CD4-positive, alpha-beta T cell (primary cell): ENCODE measurements at regions not wholly inside any gene's neighbourhood (a gene's known extent, or its start where the extent isn't known, plus 50 kb on each side); places are given as distances from the start of the nearest gene placed in this dataset.

Experiments
- ATAC-seq: fragments of 200-7000 bp; cut with Tn5 transposase; one replicate; pipeline ENCODE4 v1.10.0; 2022; ENCODE audit warnings: mild to moderate bottlenecking; ENCODE audit not compliant: poor library complexity
- CTCF ChIA-PET: fragments of 350-600 bp; sonication (Branson Sonifier 250); formaldehyde crosslinking; loops from one replicate; lab custom pipeline; 2021; ENCODE audit warnings: antibody characterized with exemption, inconsistent platforms; lab: Charles Lee
- POLR2A ChIA-PET: fragments of 350-600 bp; sonication (Branson Sonifier 250); formaldehyde crosslinking; loops from one replicate; lab custom pipeline; 2021; ENCODE audit warnings: antibody characterized with exemption, inconsistent platforms; lab: Charles Lee
- DNase-seq, 14 experiments: peaks; one replicate each; pipeline ENCODE4 v3.0.0-alpha.2; 2013 to 2020; ENCODE audit warnings: mixed read lengths in 2 of 14
- H3K27ac ChIP-seq, 2 donors: one replicate each; pipeline versions ENCODE4 v1.5.1 to v1.7.0; 2013; ENCODE audit warnings: low read length in 2 of 2, low read depth in 1 of 2, mild to moderate bottlenecking in 1 of 2
- H3K27me3 ChIP-seq, 2 experiments: 1 replicate in 1 of 2; 2 replicates in 1 of 2; pipeline versions ENCODE4 v1.6.1 to v1.7.0; 2013; ENCODE audit warnings: low read length in 2 of 2, control low read depth in 1 of 2, mild to moderate bottlenecking in 1 of 2, moderate library complexity in 1 of 2; ENCODE audit not compliant: insufficient read depth in 2 of 2, control insufficient read depth in 1 of 2
- H3K36me3 ChIP-seq: one replicate; pipeline ENCODE4 v1.6.1; 2013; ENCODE audit warnings: low read length, control low read depth; ENCODE audit not compliant: insufficient read depth
- H3K4me1 ChIP-seq: one replicate; pipeline ENCODE4 v1.6.1; 2013; ENCODE audit warnings: low read length, control low read depth; ENCODE audit not compliant: insufficient read depth
- H3K4me3 ChIP-seq: one replicate; pipeline ENCODE4 v1.5.1; 2013; ENCODE audit warnings: mild to moderate bottlenecking, low read length, moderate library complexity
- H3K9me3 ChIP-seq, 2 experiments: 1 replicate in 1 of 2; 2 replicates in 1 of 2; pipeline versions ENCODE4 v1.6.1 to v1.7.0; 2013; ENCODE audit warnings: low read length in 2 of 2, mild to moderate bottlenecking in 2 of 2, control low read depth in 1 of 2, moderate library complexity in 1 of 2; ENCODE audit not compliant: control insufficient read depth in 1 of 2, insufficient read depth in 1 of 2
- H3K27ac Mint-ChIP-seq: one replicate; pipeline ENCODE4 v1.8.0; 2020; ENCODE audit warnings: mixed read lengths
- H3K27me3 Mint-ChIP-seq: one replicate; pipeline ENCODE4 v1.8.0; 2021; ENCODE audit warnings: mixed read lengths
- H3K36me3 Mint-ChIP-seq: one replicate; pipeline ENCODE4 v1.8.0; 2021; ENCODE audit warnings: low read depth, mixed read lengths
- H3K4me1 Mint-ChIP-seq: one replicate; pipeline ENCODE4 v1.8.0; 2021; ENCODE audit warnings: low read depth, mixed read lengths
- H3K4me3 Mint-ChIP-seq: one replicate; pipeline ENCODE4 v1.8.0; 2020; ENCODE audit warnings: mild to moderate bottlenecking, mixed read lengths
- H3K9me3 Mint-ChIP-seq: one replicate; pipeline ENCODE4 v1.8.0; 2020; ENCODE audit warnings: mixed read lengths
- intact Hi-C, 2 experiments: fragments of 100-400 bp; cut with DNase I in 1 of 2; cut with micrococcal nuclease in 1 of 2; formaldehyde crosslinking; loops; one replicate each; pipeline versions ENCODE4 v1.15.1 to v1.9.0; 2023 to 2025; cut with DNase I, micrococcal nuclease
- TF ChIP-seq, protein P1 (sequence below): fragments of 200-600 bp; IDR thresholded peaks from one replicate; pipeline ENCODE4 v1.8.0; 2022; ENCODE audit warnings: antibody characterized with exemption, mild to moderate bottlenecking

DNA sequence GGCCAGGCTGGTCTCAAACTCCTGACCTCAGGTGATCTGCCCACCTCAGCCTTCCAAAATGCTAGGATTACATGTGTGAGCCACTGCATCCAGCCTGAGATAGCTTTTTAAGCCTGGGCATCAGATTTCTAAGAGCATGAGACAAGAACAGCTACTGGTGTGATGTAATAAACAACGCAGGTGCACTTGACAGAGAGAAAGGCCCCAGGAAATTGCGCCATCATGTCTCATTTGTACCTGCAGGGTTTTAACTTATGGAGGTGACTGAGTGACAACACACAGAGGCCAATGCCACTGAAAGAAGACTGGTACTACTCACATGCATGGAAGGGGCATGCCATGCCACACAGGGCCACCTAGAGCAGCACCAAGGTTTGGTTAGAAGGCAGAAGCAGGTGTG lies 209.4 kb downstream of the SP3 start:
- no peaks in the 10 kb centered on the region for H3K9me3 ChIP-seq
- H3K36me3 Mint-ChIP-seq: no peaks in the 10 kb centered on the region
- no peaks in the 10 kb centered on the region for H3K4me1 ChIP-seq
- DNase-seq (no peak), ATAC-seq (no peak)
- H3K9me3 Mint-ChIP-seq: no peaks in the 10 kb centered on the region
- H3K27ac Mint-ChIP-seq: no peak overlapping the region
- no peak overlapping the region for H3K4me3 Mint-ChIP-seq
- no peak overlapping the region for H3K27ac ChIP-seq
- intact Hi-C loops: loop anchor here in 1 of 2 experiments (10.0 kb wide), 2 partner anchors 279 to 579 kb away; partner anchors contain the start of gene SP9
- H3K4me3 ChIP-seq: no peak overlapping the region
- ChIA-PET CTCF (interaction anchor here (0.7 kb wide), 1 partner anchor 32 kb away, joined by 3 read pairs; no protein-coding TSS in a partner anchor), POLR2A (no interaction called here)
- H3K4me1 Mint-ChIP-seq: no peaks in the 10 kb centered on the region
- no peaks in the 10 kb centered on the region for H3K36me3 ChIP-seq
- no peaks in the 10 kb centered on the region for H3K27me3 Mint-ChIP-seq
- H3K27me3 ChIP-seq: no peaks in the 10 kb centered on the region
- TF ChIP-seq, protein P1, sequence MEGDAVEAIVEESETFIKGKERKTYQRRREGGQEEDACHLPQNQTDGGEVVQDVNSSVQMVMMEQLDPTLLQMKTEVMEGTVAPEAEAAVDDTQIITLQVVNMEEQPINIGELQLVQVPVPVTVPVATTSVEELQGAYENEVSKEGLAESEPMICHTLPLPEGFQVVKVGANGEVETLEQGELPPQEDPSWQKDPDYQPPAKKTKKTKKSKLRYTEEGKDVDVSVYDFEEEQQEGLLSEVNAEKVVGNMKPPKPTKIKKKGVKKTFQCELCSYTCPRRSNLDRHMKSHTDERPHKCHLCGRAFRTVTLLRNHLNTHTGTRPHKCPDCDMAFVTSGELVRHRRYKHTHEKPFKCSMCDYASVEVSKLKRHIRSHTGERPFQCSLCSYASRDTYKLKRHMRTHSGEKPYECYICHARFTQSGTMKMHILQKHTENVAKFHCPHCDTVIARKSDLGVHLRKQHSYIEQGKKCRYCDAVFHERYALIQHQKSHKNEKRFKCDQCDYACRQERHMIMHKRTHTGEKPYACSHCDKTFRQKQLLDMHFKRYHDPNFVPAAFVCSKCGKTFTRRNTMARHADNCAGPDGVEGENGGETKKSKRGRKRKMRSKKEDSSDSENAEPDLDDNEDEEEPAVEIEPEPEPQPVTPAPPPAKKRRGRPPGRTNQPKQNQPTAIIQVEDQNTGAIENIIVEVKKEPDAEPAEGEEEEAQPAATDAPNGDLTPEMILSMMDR: no peak

DNA sequence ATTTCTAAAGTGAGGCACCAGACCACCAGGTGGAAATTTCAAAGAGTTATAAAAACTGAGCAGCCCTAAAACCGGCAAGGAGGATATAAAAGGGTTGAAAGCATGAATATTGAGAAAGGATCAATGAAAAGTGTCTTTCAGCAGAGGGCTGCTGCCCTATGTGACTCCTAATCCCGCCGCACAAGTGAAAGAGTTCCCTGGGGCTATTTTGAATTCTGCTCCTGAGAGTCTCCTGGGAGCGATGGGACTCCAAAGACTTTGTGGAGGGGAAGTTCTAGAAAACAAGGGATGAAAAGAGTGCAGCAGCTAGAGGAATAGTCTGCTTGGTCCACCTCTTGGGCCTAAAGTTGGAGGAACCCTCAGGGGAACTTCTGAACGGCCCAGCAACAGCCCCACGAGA lies 205.2 kb downstream of the SP3 start:
- TF ChIP-seq, protein P1: no peak
- H3K9me3 ChIP-seq: no peaks in the 10 kb centered on the region
- no peaks in the 10 kb centered on the region for H3K4me1 ChIP-seq
- H3K4me3 ChIP-seq: no peak overlapping the region
- no peaks in the 10 kb centered on the region for H3K9me3 Mint-ChIP-seq
- no peak overlapping the region for H3K27ac ChIP-seq
- no peaks in the 10 kb centered on the region for H3K36me3 Mint-ChIP-seq
- intact Hi-C loops: loop anchor here in 1 of 2 experiments (10.0 kb wide), 2 partner anchors 275 to 575 kb away; partner anchors contain the start of gene SP9
- DNase-seq (no peak), ATAC-seq (no peak)
- ChIA-PET POLR2A (no interaction called here), CTCF (no interaction called here)
- no peak overlapping the region for H3K27ac Mint-ChIP-seq
- H3K4me1 Mint-ChIP-seq: no peaks in the 10 kb centered on the region
- H3K27me3 Mint-ChIP-seq: no peaks in the 10 kb centered on the region
- H3K27me3 ChIP-seq: no peaks in the 10 kb centered on the region
- no peak overlapping the region for H3K4me3 Mint-ChIP-seq
- no peaks in the 10 kb centered on the region for H3K36me3 ChIP-seq

DNA sequence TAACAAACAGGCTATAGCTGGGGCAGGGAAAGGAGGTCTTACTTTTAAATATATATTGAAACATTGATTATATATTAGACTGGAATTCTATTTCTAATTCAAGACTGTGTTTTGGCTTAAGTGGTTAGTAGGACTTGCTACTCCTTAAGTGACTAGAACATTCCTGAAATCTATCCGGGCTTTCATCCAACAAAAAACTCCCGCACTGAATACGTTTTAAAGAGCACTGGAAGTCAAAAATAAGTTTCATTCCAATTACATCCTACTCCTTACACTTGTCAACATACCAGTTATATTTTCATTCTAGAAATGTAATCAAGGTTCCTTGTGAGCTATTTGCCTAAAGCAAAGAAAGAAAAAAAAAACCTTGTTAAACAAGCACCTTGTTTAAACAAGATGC lies 204.6 kb downstream of the SP3 start:
- H3K4me1 Mint-ChIP-seq: no peaks in the 10 kb centered on the region
- CTCF ChIA-PET: no interaction called here
- Histone ChIP-seq H3K9me3 (no peaks in the 10 kb centered on the region), H3K27ac (no peak overlapping the region), H3K27me3 (no peaks in the 10 kb centered on the region), H3K4me3 (no peak overlapping the region), H3K4me1 (no peaks in the 10 kb centered on the region), H3K36me3 (no peaks in the 10 kb centered on the region)
- DNase-seq (no peak), ATAC-seq (no peak)
- POLR2A ChIA-PET: no interaction called here
- H3K36me3 Mint-ChIP-seq: no peaks in the 10 kb centered on the region
- no peak overlapping the region for H3K27ac Mint-ChIP-seq
- TF ChIP-seq, protein P1: no peak
- H3K4me3 Mint-ChIP-seq: no peak overlapping the region
- H3K9me3 Mint-ChIP-seq: no peaks in the 10 kb centered on the region
- no peaks in the 10 kb centered on the region for H3K27me3 Mint-ChIP-seq
- intact Hi-C loops: no loop called here
